ENCODE measurements at regions not wholly inside any gene's neighbourhood (a gene's known extent, or its start where the extent isn't known, plus 50 kb on each side); places are given as distances from the start of the nearest gene placed in this dataset.
A peak's percentile ranks its signal among the peaks of the same experiment; 100 is the strongest.

GRCh38 chr6:4613795-4614194 is 162.4 kb upstream of the CDYL start:
- peaks cover 0 to 35% (median 30%) of the 10 kb centered on the region in 4 donors for H3K4me1 ChIP-seq
- 89 to 92% methylated on average over 5 of the region's 5 CpGs for WGBS, 2 donors
- no peaks in the 10 kb centered on the region for H3K36me3 ChIP-seq
- H3K27me3 ChIP-seq = no peaks in the 10 kb centered on the region
- no peaks in the 10 kb centered on the region for H3K9me3 ChIP-seq
- no peak overlapping the region for H3K27ac ChIP-seq
- no peak for TF ChIP-seq POLR2A (IDR thresholded peaks at IDR 0.05)
- TF ChIP-seq, protein P1, sequence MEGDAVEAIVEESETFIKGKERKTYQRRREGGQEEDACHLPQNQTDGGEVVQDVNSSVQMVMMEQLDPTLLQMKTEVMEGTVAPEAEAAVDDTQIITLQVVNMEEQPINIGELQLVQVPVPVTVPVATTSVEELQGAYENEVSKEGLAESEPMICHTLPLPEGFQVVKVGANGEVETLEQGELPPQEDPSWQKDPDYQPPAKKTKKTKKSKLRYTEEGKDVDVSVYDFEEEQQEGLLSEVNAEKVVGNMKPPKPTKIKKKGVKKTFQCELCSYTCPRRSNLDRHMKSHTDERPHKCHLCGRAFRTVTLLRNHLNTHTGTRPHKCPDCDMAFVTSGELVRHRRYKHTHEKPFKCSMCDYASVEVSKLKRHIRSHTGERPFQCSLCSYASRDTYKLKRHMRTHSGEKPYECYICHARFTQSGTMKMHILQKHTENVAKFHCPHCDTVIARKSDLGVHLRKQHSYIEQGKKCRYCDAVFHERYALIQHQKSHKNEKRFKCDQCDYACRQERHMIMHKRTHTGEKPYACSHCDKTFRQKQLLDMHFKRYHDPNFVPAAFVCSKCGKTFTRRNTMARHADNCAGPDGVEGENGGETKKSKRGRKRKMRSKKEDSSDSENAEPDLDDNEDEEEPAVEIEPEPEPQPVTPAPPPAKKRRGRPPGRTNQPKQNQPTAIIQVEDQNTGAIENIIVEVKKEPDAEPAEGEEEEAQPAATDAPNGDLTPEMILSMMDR (IDR thresholded peaks at IDR 0.05) = no peak
- no peak for TF ChIP-seq EP300 (IDR thresholded peaks at IDR 0.05)
- TF ChIP-seq POLR2AphosphoS5 (IDR thresholded peaks at IDR 0.05) = no peak
- no peak overlapping the region for H3K4me3 ChIP-seq
- intact Hi-C loops (cut with DNase I) = loop anchor here (10.0 kb wide), 1 partner anchor 259 kb away; no protein-coding TSS in a partner anchor
- no peak for DNase-seq

DNA sequence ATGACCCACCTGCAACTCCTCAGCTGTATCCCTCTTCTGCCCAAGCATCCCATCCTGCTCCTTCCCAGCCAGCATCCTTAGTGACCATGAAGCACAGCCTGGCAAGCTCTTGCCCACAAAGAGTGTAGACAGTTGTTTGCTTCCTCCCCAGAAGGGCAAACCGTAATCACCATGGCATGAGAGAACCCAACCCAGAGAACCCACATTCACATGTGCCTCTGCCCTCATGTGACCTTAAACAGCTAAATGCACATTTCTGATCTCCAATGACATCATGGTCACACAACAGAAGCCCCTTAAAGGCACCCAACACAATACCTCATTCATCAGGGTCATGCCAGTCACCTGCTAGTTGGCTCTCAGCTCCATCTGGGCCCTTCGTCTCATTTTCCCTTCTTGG is 162.8 kb upstream of the CDYL start:
- Histone ChIP-seq H3K36me3 (no peaks in the 10 kb centered on the region), H3K27me3 (no peaks in the 10 kb centered on the region), H3K9me3 (no peaks in the 10 kb centered on the region), H3K4me3 (no peak overlapping the region), H3K27ac (peak overlapping the region in 2 of 4 donors; percentile 59), H3K4me1 (peaks cover 0 to 35% (median 30%) of the 10 kb centered on the region in 4 donors)
- 87 to 94% methylated on average over 2 of the region's 2 CpGs for WGBS, 2 donors
- intact Hi-C loops (cut with DNase I) = loop anchor here (10.0 kb wide), 1 partner anchor 259 kb away; no protein-coding TSS in a partner anchor
- TF ChIP-seq, protein P1 (IDR thresholded peaks at IDR 0.05) = no peak
- TF ChIP-seq POLR2AphosphoS5 (IDR thresholded peaks at IDR 0.05) (no peak), EP300 (IDR thresholded peaks at IDR 0.05) (no peak), POLR2A (IDR thresholded peaks at IDR 0.05) (no peak)
- peak; percentile 50 for DNase-seq

- 76 to 84% methylated on average over 5 of the region's 5 CpGs for WGBS, 2 donors
- TF ChIP-seq POLR2AphosphoS5 (IDR thresholded peaks at IDR 0.05) (peak; percentile 40 to 76 (median 60)), POLR2A (IDR thresholded peaks at IDR 0.05) (no peak)
- H3K36me3 ChIP-seq = no peaks in the 10 kb centered on the region
- intact Hi-C loops (cut with DNase I) = loop anchor here (10.0 kb wide), 1 partner anchor 258 kb away; no protein-coding TSS in a partner anchor
- H3K4me3 ChIP-seq = no peak overlapping the region
- no peaks in the 10 kb centered on the region for H3K9me3 ChIP-seq
- peak; percentile 70 for DNase-seq
- peak overlapping the region in 3 of 4 donors; percentile 52 to 59 (median 59) for H3K27ac ChIP-seq
- H3K27me3 ChIP-seq = no peaks in the 10 kb centered on the region
- peaks cover 0 to 35% (median 30%) of the 10 kb centered on the region in 4 donors for H3K4me1 ChIP-seq
Observed at GRCh38 chr6:4612636-4613171, 163.5 kb upstream of the CDYL start.

DNA sequence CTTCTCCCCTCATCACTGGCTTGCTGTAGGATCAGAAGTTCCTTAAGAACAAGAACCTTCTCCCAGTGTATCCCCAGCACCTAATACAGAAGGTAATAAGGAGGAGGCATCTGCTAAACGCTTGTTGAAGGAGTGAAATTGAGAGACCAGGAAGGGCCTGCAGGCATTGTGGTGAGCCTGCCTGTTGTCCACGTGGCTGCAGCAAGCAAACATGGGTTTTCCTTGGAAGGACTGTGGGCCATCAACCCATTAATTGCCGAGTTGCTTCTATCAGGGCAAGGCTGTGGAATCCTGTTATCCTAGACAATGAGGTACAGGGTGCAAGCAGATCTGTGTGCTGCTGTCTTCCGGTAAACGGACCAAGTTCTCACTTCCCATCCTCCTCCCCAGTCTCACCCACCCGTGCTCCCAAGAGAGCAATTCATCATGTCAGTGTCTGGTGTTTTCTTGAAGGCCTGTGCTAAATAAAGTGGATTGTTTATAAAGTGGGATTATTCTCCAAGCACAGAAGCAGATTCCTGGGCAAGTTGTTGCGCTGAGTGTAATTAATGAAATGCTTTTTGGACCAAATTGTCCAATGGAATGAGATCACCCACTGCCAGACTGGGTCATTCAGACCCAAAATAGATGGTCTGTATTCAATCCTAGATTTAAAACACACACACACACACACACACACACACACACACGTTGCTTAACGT is 164.6 kb upstream of the CDYL start:
- intact Hi-C loops (cut with DNase I) = loop anchor here (10.0 kb wide), 1 partner anchor 257 kb away; no protein-coding TSS in a partner anchor
- H3K9me3 ChIP-seq = no peaks in the 10 kb centered on the region
- no peaks in the 10 kb centered on the region for H3K27me3 ChIP-seq
- no peaks in the 10 kb centered on the region for H3K36me3 ChIP-seq
- WGBS, 2 donors = 64 to 72% methylated on average over 9 of the region's 9 CpGs
- peak overlapping the region in 3 of 4 donors; percentile 49 to 59 (median 52) for H3K27ac ChIP-seq
- no peak overlapping the region for H3K4me3 ChIP-seq
- DNase-seq = peak; percentile 78
- peaks cover 0 to 44% (median 37%) of the 10 kb centered on the region in 4 donors for H3K4me1 ChIP-seq
- TF ChIP-seq POLR2A (IDR thresholded peaks at IDR 0.05) (no peak), POLR2AphosphoS5 (IDR thresholded peaks at IDR 0.05) (peak; percentile 23 to 68 (median 45)), EP300 (IDR thresholded peaks at IDR 0.05) (peak in 1 of 4 donors; percentile 3)
- TF ChIP-seq, protein P1 (IDR thresholded peaks at IDR 0.05) = no peak

DNA sequence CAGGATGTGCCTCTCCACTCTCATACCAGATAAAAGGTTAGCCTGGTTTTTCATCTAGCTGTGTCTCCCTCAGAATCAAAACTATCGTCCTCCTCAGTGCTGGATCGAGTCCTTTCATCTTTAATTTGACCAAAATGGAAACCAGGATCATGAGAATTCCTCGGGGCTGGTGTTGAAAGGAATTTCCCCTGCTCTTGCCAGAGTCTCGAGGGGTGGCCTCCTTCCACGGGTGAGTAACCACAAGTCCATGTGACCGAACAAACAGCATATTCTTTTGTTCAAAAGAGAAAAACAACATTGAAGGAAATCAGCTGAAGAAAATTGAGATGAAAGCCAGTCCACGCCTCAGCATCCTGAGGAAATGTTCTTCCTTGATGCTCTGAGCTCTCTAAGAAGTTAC is 165.9 kb upstream of the CDYL start:
- H3K4me1 ChIP-seq = peaks cover 0 to 44% (median 38%) of the 10 kb centered on the region in 4 donors
- H3K27ac ChIP-seq = peak overlapping the region in 2 of 4 donors; percentile 52 to 59
- peak; percentile 92 for DNase-seq
- H3K27me3 ChIP-seq = no peaks in the 10 kb centered on the region
- no peak overlapping the region for H3K4me3 ChIP-seq
- H3K36me3 ChIP-seq = no peaks in the 10 kb centered on the region
- TF ChIP-seq POLR2A (IDR thresholded peaks at IDR 0.05) (no peak), EP300 (IDR thresholded peaks at IDR 0.05) (peak in 1 of 4 donors; percentile 28), POLR2AphosphoS5 (IDR thresholded peaks at IDR 0.05) (peak; percentile 22 to 75 (median 39))
- TF ChIP-seq, protein P1 (IDR thresholded peaks at IDR 0.05) = no peak
- no peaks in the 10 kb centered on the region for H3K9me3 ChIP-seq
- intact Hi-C loops (cut with DNase I) = loop anchor here (10.0 kb wide), 1 partner anchor 255 kb away; no protein-coding TSS in a partner anchor
- WGBS, 2 donors = 38 to 76% methylated on average over 7 of the region's 7 CpGs

All from sigmoid colon (tissue), 6 donors.